ENCODE measurements at regions not wholly inside any gene's neighbourhood (a gene's known extent, or its start where the extent isn't known, plus 50 kb on each side); places are given as distances from the start of the nearest gene placed in this dataset.

- no peak for DNase-seq
These were observed 419.9 kb downstream of the PTPRU start for GRCh38 chr1:29655945-29656850.

GRCh38 chr1:29655145-29655544 lies 418.8 kb downstream of the PTPRU start:
- no peak for DNase-seq

GRCh38 chr1:29653886-29654450 lies 417.6 kb downstream of the PTPRU start:
- no peak for DNase-seq

- DNase-seq: no peak
These were observed 416.9 kb downstream of the PTPRU start for GRCh38 chr1:29653034-29653810.

- no peak for DNase-seq
These were observed 415.7 kb downstream of the PTPRU start for GRCh38 chr1:29651684-29652665.

GRCh38 chr1:29651246-29651645 lies 414.9 kb downstream of the PTPRU start:
- DNase-seq: no peak

GRCh38 chr1:29650476-29650875 lies 414.2 kb downstream of the PTPRU start:
- no peak for DNase-seq

- DNase-seq: no peak
These were observed 413.7 kb downstream of the PTPRU start for GRCh38 chr1:29650041-29650400.

GRCh38 chr1:29649189-29650040 lies 413.1 kb downstream of the PTPRU start:
- DNase-seq: no peak

- no peak for DNase-seq
These were observed 412.5 kb downstream of the PTPRU start for GRCh38 chr1:29648798-29649188.

GRCh38 chr1:29648026-29648425 lies 411.7 kb downstream of the PTPRU start:
- no peak for DNase-seq

- no peak for DNase-seq
These were observed 411.3 kb downstream of the PTPRU start for GRCh38 chr1:29647581-29647980.

GRCh38 chr1:29646161-29646775 lies 409.9 kb downstream of the PTPRU start:
- DNase-seq: no peak

- DNase-seq: no peak
These were observed 409.3 kb downstream of the PTPRU start for GRCh38 chr1:29645586-29645985.

- DNase-seq: no peak
These were observed 408.5 kb downstream of the PTPRU start for GRCh38 chr1:29644812-29645211.

GRCh38 chr1:29643838-29644440 lies 407.6 kb downstream of the PTPRU start:
- no peak for DNase-seq

- no peak for DNase-seq
These were observed 407.0 kb downstream of the PTPRU start for GRCh38 chr1:29643281-29643680.

- no peak for DNase-seq
These were observed 406.2 kb downstream of the PTPRU start for GRCh38 chr1:29642519-29642918.

GRCh38 chr1:29641921-29642320 lies 405.6 kb downstream of the PTPRU start:
- DNase-seq: no peak

- DNase-seq: no peak
These were observed 404.1 kb downstream of the PTPRU start for GRCh38 chr1:29640428-29640785.
